ENCODE measurements at regions not wholly inside any gene's neighbourhood (a gene's known extent, or its start where the extent isn't known, plus 50 kb on each side); places are given as distances from the start of the nearest gene placed in this dataset.
"Not testable (repeated sequence)": the region's sequence is repeated elsewhere in the genome, so short reads cannot be mapped to it uniquely, and the experiment has no call there.

DNA sequence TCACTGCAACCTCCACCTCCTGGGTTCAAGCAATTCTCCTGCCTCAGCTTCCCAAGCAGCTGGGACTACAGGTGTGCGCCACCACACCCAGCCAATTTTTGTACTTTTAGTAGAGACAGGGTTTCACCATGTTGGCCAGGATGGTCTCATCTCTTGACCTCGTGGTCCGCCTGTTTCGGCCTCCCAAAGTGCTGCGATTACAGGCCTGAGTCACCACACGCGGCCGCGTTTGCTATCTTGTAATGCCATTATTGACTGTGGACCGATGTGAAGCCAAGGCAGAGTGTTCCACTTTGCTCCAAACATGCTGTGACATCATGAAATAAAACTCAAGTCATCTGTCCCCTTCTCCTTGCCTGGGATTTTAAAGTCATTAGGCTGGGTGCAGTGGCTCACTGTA, 72.1 kb upstream of the CHD2 start:
- DNase-seq = not testable (repeated sequence)

- DNase-seq = no peak
Measured at GRCh38 chr15:92829875-92830274, 70.2 kb upstream of the CHD2 start.

- DNase-seq = no peak
Measured at GRCh38 chr15:92831336-92831654, 68.8 kb upstream of the CHD2 start.

GRCh38 chr15:92831655-92832328, 68.3 kb upstream of the CHD2 start:
- DNase-seq = peak; percentile 93

DNA sequence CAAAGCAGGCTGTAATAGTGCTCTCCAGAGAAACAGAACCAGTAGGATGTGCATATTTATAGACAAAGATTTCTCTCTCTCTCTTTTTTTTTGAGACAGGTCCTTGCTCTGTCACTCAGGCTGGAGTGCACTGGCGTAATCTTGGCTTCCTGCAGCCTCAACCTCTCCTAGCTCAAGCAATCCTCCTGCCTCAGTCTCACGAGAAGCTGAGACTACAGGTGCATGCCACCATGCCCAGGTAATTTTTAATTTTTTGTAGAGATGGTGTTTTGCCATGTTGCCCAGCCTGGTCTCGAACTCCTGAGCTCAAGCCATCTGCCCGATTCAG, 67.1 kb upstream of the CHD2 start:
- DNase-seq = no peak

GRCh38 chr15:92833493-92834271, 66.4 kb upstream of the CHD2 start:
- DNase-seq = no peak

DNA sequence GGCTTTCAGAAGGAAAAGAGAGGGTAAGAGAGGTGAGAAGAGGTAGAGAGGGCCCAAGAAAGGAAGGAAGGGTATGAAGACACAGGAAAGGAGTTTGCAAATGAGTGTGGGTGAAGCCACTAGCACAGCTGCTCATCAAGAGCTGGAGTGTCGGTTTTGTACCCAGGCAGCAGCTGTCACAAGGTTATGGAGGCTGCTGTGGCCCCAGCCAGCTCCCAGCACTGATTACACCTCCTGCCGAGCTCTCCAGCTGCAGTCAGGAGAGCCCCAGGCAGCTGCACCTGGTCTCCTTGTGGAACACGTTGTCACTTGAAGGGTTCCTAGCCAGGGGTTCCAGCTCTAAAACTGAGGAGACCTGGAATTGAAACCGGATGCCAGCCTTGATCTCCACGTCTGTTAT, 60.4 kb upstream of the CHD2 start:
- DNase-seq = peak; percentile 89

DNA sequence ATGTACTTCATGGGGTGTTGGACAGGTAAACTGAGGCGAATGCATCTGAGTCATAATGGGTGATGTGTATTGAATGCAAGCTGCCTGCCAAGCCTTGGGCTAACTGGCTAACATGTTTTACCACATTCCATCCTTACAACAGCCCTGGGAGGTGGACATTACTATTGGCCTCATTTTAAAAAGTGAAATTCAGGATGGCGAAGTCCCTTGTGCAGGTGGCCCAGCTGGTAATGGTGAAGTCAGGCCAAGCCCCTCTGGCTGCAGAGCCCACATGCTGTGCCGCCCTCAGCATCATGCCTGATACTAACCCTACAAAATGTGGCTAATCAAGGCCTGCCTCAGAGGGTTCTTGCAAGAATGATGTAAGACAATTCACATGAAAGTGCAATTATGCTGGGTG, 60.0 kb upstream of the CHD2 start:
- no peak for DNase-seq

DNA sequence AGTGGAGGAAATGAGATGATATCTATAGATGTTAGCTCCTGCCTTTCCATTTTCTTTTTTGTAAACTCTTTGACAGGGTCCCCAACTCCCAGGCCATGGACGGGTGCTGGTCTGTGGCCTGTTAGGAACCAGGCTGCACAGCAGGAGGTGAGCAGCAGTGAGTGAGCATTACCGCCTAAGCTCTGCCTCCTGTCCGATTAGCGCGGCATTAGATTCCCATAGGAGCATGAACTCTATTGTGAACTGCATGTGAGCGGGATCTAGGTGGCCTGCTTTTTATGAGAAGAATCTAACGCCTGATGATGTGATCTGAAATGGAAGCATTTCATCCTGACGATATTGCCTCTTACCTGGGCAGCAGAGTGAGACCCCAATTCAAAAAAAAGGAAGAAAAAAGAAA, 56.8 kb upstream of the CHD2 start:
- DNase-seq = no peak

GRCh38 chr15:92843814-92844213, 56.3 kb upstream of the CHD2 start:
- DNase-seq = no peak

GRCh38 chr15:92845126-92845508, 55.0 kb upstream of the CHD2 start:
- no peak for DNase-seq

DNA sequence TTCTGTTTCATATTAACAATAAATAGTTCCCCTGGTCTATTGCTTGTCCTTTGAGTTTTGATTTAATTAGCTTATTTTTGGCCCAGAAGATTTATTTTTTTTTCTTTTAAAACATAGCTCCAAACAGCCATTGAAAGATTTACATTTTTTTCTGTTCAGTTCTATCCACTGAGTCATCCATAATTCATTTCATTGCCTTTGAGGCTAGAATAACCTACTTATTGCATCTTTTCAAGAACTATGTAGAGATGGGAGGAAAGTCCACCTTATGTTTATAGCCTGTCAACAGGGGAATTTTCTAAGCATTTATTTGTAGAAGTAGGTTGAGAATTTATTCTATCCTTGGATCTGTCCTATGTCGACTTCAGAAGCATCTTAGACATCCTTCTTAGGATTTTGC, 53.4 kb upstream of the CHD2 start:
- no peak for DNase-seq

DNA sequence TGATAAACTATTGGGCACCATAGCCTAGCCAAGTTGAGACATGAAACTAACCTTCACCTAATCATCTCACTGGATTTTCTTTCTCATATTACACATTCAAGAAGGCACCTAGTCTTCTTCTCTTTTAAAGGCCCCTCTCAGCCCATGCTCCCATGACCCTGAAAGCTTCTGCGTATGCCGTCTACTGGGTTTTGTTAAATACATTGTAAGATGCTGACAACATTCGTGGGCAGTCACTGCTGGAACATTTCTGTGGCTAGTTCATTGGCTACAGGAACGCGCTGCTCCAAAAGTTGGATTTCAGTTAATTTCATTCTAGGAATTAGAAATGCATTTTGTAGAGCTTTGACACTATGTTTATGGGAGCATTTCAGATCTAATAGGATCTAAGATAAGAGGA, 52.3 kb upstream of the CHD2 start:
- DNase-seq = no peak

DNA sequence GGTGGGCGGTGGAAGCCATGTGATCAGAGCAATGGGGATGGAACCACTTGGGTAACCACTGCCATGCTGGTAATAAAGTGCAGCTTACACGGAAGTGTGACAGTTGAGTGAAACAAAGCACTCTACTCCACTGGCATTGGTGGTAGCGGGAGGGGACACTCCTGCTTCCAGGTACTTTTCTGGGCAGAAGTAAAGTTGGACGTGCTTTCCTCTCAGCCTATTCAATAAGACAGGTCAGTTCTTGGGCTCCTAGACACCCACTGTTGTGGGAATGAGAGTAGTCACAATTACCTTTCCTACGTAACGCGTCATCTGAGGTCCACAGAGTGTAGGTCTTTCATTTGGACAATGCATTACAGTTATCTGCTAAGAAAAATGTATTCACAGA, 51.7 kb upstream of the CHD2 start:
- DNase-seq = no peak

- no peak for DNase-seq
Measured at GRCh38 chr15:92848852-92849598, 51.1 kb upstream of the CHD2 start.

DNA sequence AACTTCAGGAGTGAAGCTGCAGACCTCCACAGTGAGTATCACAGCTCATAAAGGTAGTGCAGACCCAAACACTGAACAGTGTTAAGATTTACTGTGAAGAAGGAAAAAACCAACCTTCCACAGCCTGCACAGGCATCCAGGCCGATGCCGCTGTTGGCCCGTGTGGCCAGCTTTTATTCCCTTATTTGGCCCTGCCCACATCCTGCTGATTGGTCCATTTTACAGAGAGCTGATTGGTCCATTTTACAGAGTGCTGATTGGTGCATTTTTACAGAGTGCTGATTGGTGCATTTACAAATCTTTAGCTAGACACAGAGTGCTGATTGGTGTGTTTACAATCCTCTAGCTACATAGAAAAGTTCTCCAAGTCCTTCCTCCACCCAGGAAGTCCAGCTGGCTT, 49.9 kb upstream of the CHD2 start:
- not testable (repeated sequence) for DNase-seq

Data from SHP77 treated with DMSO at 0.1 percent for 48 hours (cell line).